Mammary epithelial cell (primary cell): ENCODE measurements at regions not wholly inside any gene's neighbourhood (a gene's known extent, or its start where the extent isn't known, plus 50 kb on each side); places are given as distances from the start of the nearest gene placed in this dataset.

Experiments used
- CTCF ChIP-seq, 2 donors: IDR thresholded peaks in 1 of 2; conservative IDR thresholded peaks in 1 of 2; 2 replicates each; pipeline ENCODE4 v1.5.1; 2011 to 2012; ENCODE audit warnings: inconsistent platforms in 2 of 2, low read length in 2 of 2, mild to moderate bottlenecking in 2 of 2, control low read depth in 1 of 2, low read depth in 1 of 2; ENCODE audit not compliant: insufficient read depth in 1 of 2; ENCODE audit errors: extremely low read depth in 1 of 2
- EZH2 ChIP-seq: IDR thresholded peaks from 2 replicates; pipeline ENCODE4 v1.6.1; 2012; ENCODE audit warnings: low read length, inconsistent platforms, borderline replicate concordance

GRCh38 chr7:95668504-95669018, 72.2 kb upstream of the PDK4 start:
- no peak for TF ChIP-seq CTCF (conservative IDR thresholded peaks at IDR 0.05 in 1 of 2, IDR thresholded peaks at IDR 0.05 in 1 of 2; ENCODE audit: extremely low read depth in 1 of 2, insufficient read depth in 1 of 2, low read depth in 1 of 2, low read length in 2 of 2)
- no peak for TF ChIP-seq EZH2
